ENCODE measurements at regions not wholly inside any gene's neighbourhood (a gene's known extent, or its start where the extent isn't known, plus 50 kb on each side); places are given as distances from the start of the nearest gene placed in this dataset.

DNA sequence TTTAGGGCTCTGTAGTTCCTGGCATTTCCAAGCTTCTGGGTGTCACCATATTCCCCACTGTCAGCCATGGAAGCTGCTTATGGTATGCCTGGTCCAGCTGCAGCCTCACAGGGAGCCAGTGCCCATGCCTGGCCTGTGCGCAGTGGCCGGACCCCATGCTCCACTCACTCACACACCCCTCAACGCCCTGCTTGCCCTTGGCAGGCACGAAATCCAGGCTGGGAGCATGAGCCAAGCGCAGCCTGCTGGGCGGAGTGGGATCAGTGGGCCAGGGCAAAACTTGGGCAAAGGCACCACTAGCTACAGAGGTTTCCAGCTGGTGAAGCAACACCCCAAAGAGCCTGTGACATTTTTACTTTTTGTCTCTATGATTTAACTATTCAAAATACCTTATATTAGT lies 520.4 kb downstream of the RWDD3 start:
- no peak for TF ChIP-seq KLF6 (CRISPR knock-in tag; IDR thresholded peaks at IDR 0.05)
- no peak for TF ChIP-seq SMC3 (IDR thresholded peaks at IDR 0.05; ENCODE audit: low read length)
- no peak for TF ChIP-seq ZNF660 (CRISPR knock-in tag; IDR thresholded peaks at IDR 0.05; ENCODE audit: borderline replicate concordance, low read depth)
- no peak for TF ChIP-seq ZBTB8A (CRISPR knock-in tag; IDR thresholded peaks at IDR 0.05; ENCODE audit: borderline replicate concordance, low read depth)
- no peak for TF ChIP-seq ZNF207 (IDR thresholded peaks at IDR 0.05; ENCODE audit: borderline replicate concordance)
- no peak for TF ChIP-seq CHD4 (IDR thresholded peaks at IDR 0.05; ENCODE audit: borderline replicate concordance, low read length)
- TF ChIP-seq, protein P1, sequence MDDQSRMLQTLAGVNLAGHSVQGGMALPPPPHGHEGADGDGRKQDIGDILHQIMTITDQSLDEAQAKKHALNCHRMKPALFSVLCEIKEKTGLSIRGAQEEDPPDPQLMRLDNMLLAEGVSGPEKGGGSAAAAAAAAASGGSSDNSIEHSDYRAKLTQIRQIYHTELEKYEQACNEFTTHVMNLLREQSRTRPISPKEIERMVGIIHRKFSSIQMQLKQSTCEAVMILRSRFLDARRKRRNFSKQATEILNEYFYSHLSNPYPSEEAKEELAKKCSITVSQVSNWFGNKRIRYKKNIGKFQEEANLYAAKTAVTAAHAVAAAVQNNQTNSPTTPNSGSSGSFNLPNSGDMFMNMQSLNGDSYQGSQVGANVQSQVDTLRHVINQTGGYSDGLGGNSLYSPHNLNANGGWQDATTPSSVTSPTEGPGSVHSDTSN (CRISPR knock-in tag; IDR thresholded peaks at IDR 0.05; ENCODE audit: borderline replicate concordance) = no peak
- no peak for TF ChIP-seq MIXL1 (CRISPR knock-in tag; IDR thresholded peaks at IDR 0.05)
- no peak for TF ChIP-seq ZNF737 (CRISPR knock-in tag; IDR thresholded peaks at IDR 0.05; ENCODE audit: borderline replicate concordance)
- TF ChIP-seq ERF (CRISPR knock-in tag; IDR thresholded peaks at IDR 0.05) = no peak
- no peak for TF ChIP-seq AKAP8 (CRISPR knock-in tag; IDR thresholded peaks at IDR 0.05)
- TF ChIP-seq, protein P2, sequence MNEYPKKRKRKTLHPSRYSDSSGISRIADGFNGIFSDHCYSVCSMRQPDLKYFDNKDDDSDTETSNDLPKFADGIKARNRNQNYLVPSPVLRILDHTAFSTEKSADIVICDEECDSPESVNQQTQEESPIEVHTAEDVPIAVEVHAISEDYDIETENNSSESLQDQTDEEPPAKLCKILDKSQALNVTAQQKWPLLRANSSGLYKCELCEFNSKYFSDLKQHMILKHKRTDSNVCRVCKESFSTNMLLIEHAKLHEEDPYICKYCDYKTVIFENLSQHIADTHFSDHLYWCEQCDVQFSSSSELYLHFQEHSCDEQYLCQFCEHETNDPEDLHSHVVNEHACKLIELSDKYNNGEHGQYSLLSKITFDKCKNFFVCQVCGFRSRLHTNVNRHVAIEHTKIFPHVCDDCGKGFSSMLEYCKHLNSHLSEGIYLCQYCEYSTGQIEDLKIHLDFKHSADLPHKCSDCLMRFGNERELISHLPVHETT (CRISPR knock-in tag; conservative IDR thresholded peaks at IDR 0.05) = no peak
